ENCODE measurements at regions not wholly inside any gene's neighbourhood (a gene's known extent, or its start where the extent isn't known, plus 50 kb on each side); places are given as distances from the start of the nearest gene placed in this dataset.
"Not testable (repeated sequence)": the region's sequence is repeated elsewhere in the genome, so short reads cannot be mapped to it uniquely, and the experiment has no call there.

DNA sequence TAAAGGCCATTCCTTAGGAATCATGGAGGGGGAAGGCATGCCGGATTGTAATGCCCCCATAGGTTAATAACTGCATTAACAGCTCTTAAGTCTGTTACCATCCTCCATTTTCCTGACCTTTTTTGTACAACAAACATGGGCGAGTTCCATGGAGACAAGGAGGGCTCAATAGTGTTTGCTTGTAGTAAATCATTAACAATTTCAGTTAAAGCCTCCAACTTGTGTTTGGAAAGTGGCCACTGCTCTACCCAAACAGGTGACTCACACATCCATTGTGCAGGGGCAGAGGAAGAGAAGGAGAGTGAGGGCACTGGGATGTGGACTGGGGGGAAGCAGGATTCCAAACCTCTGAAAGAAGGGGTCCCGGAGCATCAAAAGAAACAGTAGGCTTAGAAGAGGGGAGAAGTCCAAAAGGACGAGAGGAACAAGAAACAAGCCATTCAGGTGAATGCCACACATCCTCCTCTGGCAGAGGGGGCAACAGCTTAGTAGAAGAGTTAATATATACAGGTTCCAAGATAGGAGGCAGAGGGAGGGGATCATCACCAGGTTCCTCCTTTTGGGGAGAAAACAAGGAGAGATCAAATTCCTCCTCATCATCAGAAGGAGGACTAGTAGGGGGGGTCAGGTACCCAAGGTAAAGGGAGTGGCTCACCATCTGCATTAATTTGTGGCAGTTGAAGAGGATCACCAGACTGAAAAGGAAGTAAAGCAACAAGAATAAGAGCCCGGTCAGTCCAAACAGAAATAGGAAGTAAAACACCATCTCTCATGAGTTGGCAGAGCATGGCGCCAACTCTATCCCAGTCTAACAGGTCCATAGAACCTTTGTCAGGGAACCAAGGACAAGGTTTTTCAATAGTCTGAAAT lies 189.4 kb upstream of the RAI14 start:
- 37 to 69% (median 57%) methylated on average over 6 of the region's 6 CpGs for WGBS, 3 donors
- not testable (repeated sequence) for H3K27ac ChIP-seq (ENCODE audit: low read depth, low read length)

DNA sequence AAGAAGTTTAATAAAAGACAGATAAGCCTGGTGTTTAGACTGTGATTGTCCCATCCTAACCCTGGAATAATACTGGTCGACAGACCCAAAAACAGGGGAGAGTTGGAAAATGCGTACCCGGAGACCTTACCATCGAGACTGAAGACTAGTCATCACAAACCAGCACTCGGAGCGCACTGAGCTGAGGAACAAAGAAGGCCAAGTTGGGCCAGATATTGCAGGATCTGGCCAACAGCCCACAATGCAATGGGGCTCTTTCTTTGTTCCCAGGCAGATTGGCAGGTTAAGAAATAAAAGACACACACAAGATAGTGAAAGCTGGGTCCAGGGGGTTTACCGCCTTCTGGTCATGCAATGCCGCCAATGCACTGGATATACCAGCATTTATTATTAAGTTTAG lies 188.7 kb upstream of the RAI14 start:
- WGBS, 3 donors: 79 to 83% (median 79%) methylated on average over 8 of the region's 8 CpGs
- no peak overlapping the region for H3K27ac ChIP-seq (ENCODE audit: low read depth, low read length)

DNA sequence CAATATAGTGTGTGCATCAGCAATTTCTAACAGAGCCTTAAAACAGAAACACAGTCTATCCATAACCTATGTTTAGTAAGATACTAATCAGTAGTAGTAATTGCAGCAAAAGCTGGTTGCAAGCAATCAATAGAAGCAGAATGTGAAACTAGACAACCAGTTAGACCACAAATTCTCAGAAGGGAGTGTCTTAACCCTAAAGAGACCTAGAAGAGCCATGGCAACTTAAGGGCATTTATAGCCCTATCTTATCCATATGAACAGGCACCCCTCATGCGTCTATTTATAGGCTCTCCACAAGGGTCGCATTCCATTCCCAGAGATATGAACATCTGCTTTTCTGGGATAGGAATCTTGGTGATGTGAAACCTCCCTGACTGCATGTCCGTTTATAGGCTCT lies 188.1 kb upstream of the RAI14 start:
- not testable (repeated sequence) for H3K27ac ChIP-seq (ENCODE audit: low read depth, low read length)
- WGBS, 3 donors: 51 to 59% (median 53%) methylated on average over 3 of the region's 3 CpGs

DNA sequence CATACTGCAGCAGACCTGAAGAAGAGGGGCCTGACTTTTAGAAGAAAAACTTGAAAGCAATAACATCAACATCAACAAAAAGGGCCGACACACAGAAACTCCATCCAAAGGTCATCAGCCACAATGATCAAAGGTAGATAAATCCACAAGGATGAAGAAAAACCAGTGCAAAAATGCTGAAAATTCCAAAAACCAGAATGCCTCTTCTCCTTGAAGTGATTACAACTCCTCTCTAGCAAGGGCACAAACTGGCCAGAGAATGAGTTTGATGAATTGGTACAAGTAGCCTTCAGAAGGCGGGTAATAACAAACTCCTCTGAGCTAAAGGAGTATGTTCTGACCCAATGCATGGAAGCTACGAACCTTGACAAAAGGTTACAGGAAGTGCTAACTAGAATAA lies 186.2 kb upstream of the RAI14 start:
- WGBS, 3 donors: 69 to 85% (median 83%) methylated on average over 3 of the region's 3 CpGs
- H3K27ac ChIP-seq (ENCODE audit: low read depth, low read length): no peak overlapping the region

DNA sequence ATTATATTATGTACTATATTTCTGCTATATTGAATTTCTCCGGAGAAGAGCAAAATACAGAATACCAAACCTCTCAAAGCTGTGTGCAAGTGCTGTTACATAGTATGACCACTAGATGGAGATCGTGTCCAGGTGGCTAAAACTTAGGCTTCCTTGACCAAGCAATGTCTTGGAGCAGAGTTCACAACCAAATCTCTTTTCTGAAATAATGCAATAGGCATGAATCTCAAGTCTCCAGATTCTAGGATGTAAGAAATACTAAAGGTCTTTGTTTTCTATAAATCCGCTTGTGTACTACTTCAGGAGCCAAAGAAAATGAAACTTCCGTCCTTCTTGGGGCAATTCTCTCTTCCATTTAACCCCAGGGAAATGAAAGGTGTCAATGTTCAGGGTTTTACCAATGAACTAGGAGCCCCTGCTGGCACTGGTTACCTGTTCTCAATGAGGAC lies 181.5 kb upstream of the RAI14 start:
- WGBS, 3 donors: 20 to 39% (median 26%) methylated on average over 4 of the region's 4 CpGs
- H3K27ac ChIP-seq (ENCODE audit: low read depth, low read length): no peak overlapping the region

DNA sequence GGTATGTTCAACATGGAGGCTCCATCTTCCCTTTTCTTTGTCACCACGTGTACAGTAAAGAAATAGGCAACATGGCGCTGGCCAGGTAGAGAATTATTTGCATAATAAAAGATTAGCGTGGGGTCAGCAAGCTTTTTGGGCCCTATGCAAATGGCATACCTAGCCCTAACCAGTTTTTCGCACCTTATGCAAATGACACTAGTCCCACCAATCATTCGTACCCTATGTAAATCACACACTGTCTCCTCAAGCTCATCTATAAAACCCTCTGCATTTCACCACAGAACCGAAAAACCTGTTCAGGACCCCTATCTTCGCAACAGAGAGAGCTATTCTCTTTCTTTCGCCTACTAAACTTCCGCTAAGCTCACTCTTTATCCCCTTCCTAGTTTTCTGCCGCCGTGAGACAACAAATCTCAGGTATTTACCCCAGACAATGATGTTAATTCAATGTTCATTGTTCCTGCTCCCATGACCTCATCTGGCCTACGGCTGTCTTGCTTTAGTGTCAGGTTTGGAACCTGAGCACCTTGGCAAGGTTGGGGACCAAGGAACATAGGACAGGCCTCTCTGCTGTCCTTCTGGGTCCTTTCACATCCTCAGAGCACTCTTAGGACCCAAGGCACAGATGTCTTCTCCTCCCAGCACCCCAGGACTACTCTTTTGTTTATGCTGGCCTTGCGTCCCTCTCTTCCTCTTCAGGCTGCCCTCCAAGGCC lies 180.7 kb upstream of the RAI14 start:
- H3K27ac ChIP-seq (ENCODE audit: low read depth, low read length): no peak overlapping the region
- 83 to 84% (median 83%) methylated on average over 13 of the region's 13 CpGs for WGBS, 3 donors

DNA sequence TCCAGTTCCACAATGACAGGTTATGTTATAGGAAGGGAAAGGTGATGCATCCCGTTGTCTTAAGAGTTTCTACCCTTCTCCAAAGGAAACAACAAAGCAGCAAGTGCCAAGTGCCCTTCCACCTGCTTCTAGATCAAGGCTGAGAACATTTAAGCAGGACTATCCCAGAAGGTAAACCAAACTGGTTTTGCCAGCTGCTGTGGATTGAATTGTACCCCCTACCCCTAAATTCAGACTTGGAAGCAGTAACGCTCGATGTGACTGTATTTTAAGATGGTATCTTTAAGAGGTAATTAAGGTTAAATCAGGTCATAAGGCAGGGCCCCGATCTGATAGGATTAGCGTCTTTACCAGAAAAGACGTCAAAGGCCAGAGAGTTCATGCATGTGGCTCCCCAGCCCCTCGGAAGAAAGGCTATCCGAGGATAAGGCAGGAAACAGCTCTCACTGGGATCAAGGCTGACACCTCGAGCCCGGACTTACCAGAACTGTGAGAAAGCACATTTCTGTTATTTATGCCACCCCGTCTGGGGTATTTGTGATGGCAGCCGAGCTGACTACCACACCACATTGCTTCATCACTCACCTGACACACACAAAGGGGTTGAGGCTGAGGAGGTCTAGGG lies 179.1 kb upstream of the RAI14 start:
- WGBS, 3 donors: 83 to 90% (median 85%) methylated on average over 12 of the region's 12 CpGs

DNA sequence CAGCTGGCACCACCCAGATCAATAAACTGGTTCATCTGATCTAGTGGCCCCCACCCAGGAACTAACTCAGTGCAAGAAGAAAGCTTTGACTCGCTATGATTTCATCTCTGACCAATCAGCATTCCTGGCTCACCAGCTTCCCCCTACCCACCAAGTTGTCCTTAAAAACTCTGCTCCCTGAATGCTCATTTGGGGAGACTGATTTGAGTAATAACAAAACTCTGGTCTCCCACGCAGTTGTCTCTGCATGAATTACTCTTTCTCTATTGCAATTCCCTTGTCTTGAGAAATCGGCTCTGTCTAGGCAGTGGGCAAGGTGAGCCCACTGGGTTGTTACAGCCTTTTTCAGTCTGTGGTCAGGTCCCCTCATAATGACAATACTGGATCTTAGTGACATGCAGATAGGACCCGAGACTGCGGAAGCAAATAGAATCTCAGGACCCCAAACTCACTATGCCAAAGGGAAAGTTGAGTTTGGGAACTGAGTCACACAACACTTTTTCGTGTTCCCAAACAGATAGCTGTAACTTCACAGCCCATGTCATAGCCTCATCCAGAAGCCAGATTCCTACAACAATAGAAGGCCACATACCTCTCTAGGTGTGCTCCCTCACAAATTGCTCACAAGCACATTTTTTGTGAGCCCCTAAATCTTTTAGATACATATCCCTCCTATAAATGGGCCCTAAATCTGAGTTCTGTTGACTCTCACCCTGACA lies 175.2 kb upstream of the RAI14 start:
- 77 to 92% (median 83%) methylated on average over 6 of the region's 6 CpGs for WGBS, 3 donors
- H3K27ac ChIP-seq (ENCODE audit: low read depth, low read length): no peak overlapping the region

More for the DNA sequence above, 179.1 kb upstream of the RAI14 start:
- no peak overlapping the region for H3K27ac ChIP-seq (ENCODE audit: low read depth, low read length)

DNA sequence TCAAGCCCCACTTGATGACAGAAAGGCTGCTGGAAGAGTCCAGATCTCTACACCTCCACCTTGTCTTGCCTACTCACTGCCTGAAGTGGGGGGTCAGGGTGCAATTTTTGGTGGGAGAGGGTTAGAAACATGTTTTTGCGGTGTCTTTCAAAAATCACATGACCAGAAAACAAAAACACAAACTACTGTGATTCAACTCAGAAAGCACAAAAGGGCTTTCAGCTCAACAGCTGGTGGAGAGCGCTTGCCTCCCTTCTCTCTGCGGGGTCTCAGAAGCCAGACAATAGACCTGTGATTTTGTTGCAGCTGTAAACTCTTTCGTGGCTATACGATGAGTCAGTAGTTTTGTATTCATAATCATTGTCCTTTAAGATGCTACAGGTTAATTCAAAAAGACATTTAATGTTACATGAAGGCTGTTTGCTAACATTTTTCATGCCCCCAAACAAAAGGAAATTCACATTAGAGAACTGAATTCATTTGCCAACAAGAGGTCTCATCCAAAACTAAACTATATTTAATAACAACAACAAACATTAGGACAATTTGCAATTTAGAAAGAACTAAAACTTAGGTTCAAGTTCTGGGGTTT lies 172.6 kb upstream of the RAI14 start:
- H3K27ac ChIP-seq (ENCODE audit: low read depth, low read length): no peak overlapping the region
- 64 to 77% (median 71%) methylated on average over 5 of the region's 5 CpGs for WGBS, 3 donors

DNA sequence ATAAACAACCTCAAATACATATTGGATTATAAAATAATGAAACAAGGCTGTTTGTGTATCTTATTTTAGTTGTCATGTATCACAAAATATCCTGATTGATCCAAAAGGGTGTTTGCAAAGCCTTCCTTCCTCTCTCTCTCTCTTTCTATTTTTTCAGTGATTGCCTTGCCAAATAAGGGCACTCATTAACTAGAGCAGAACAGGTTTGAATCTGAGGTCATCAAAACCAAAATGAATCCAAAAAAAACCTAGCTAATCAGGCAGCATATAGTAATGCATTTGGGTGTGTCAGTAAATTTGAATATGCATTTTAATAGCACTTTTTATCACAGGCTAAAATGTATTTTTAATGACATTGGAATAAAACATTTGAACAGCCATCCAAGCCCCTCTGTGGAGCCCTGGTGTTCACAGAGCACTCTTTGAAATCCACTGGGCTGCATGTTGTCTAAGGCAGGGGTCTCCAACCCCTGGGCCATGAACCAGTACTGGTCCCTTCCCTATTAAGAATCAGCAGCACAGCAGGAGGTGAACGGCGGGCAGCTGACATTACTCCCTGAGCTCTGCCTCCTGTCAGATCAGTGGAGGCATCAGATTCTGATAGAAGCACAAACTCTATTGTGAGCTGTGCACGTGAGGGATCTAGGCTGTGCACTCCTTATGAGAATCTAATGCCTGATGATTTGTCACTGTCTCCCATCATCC lies 171.8 kb upstream of the RAI14 start:
- 30 to 76% (median 48%) methylated on average over 3 of the region's 3 CpGs for WGBS, 3 donors
- no peak overlapping the region for H3K27ac ChIP-seq (ENCODE audit: low read depth, low read length)

DNA sequence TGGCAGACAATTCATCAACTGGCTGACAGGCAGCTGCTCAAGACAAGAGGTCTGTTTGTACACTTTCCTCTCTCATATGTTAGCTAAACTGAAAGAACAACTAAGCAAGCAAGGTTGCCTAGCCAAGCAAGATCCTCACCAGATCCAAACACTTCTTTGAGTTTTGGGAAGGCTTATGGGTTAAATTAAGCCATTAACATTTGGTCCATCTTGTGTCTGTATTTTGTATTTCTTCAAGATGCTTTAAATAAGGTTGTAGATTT lies 170.4 kb upstream of the RAI14 start:
- no peak overlapping the region for H3K27ac ChIP-seq (ENCODE audit: low read depth, low read length)

DNA sequence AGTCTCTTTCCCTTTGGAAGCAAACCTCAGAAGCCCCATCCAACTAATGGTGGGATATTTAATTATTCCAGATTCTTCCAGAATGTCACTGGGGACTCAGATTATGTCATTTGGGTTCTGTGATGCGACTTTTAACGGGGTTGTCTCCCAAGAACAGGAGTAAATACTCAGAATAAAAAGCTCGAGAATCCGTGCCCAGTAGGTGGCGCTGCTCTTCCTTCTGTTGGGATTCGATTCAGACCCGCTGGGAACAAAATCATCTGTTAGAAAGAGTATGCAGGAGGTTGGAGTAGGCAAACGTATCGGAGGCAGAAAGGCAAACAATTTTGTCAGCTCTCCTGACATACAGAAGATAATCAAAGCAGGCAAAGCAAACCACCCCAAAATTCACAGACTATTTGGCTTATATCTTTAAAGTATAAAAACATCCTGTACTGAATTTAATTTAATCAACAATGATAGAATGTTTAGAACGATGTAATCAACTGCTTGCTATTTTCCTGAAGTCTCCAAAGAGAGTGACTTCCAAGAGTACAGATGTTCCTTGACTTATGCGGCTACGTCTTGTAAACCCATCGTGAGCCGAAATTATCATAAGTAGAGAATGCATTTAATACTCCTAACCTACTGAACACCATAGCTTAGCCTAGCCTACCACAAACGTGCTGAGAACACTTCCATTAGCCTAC lies 169.8 kb upstream of the RAI14 start:
- no peak overlapping the region for H3K27ac ChIP-seq (ENCODE audit: low read depth, low read length)
- WGBS, 3 donors: 9 to 20% (median 17%) methylated on average over 15 of the region's 15 CpGs

DNA sequence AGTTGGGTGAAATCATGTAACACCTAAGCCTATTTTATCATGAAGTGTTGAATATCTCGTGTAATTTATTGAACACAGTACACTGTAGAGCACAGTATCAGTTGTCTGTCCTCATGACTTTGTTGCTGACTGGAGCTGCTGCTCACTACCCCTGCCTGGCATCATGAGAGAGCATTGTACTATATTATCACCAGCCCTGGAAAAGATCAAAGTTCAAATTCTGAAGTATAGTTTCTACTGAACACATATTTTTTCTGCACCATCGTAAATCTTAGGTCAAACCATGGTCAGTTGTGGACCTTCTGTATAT lies 169.3 kb upstream of the RAI14 start:
- 25 to 46% (median 45%) methylated on average over 2 of the region's 2 CpGs for WGBS, 3 donors

DNA sequence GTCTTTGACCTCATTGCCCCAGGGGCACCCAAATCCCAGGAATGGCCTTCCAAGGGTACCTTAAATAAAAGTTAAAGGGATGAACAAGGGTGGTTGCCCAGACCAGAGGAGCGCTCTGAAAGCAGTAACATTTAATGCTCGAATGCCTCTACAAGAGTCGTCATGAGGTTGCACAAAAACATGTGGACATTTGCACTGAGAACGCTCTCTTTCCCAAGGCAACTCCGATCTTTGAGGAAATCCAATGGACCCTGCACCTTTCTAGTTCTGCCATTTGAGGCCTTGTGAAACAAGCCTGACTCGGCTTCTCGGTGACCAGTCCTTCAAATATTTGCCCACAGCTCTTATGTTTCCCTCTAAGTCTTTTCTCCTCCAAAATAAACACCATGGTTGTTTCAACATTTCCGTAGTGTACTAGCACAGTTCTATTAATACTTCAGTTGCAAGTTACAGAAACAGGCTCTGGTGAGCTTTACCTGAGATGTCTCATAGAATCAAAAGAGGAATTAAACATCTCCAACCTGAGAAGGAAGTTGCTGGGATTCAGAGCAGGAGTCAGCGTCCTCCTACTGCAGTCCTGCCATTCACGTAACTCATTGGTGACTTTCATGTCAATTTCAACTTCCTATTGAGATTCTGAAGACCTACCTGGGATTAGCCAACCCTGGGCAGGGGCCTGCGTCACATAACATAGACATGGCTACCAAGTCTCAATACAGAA lies 168.8 kb upstream of the RAI14 start:
- no peak overlapping the region for H3K27ac ChIP-seq (ENCODE audit: low read depth, low read length)
- WGBS, 3 donors: 50 to 88% (median 83%) methylated on average over 11 of the region's 11 CpGs

More for the DNA sequence above, 169.3 kb upstream of the RAI14 start:
- no peak overlapping the region for H3K27ac ChIP-seq (ENCODE audit: low read depth, low read length)

DNA sequence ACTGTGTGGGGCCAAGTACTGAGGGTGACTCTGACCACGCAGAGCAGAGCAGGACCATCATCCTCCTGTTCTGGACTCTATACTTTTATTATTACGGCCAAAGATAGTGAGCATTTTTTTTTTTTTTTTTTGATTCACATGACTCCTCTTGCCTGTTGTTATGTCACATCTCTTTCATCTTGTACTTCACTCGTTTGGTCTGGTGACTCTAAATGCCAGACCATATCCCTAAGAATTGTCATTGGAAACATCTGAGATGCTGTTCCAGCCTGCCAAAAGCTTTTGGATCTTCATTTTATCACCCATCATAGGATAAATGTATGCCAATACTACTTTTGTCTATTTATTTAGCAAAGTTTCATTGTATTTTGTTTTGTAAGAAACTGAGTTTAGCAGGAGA lies 168.2 kb upstream of the RAI14 start:
- H3K27ac ChIP-seq (ENCODE audit: low read depth, low read length): no peak overlapping the region
- WGBS, 3 donors: 49 to 89% (median 80%) methylated on average over 3 of the region's 3 CpGs

DNA sequence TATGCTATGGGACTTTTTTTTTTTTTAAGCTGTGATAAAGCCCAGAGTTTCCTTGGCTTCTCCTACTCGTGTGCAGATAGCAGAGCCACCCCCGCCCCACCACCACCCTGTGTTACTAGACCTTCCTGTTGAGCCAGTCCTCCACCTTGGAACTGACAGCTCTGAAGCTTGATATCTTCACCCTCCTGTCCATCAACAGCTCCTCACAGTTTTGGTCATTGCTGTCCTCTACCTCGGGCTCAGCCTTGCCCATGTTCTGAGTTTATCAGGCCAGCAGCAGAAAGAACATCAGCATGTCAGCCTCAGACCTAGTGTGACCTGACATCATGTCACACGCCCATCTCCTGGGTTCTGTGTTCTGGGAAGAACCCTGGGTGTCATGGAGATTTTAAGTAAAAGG lies 167.1 kb upstream of the RAI14 start:
- H3K27ac ChIP-seq (ENCODE audit: low read depth, low read length): no peak overlapping the region
- WGBS, 3 donors: 34 to 55% (median 54%) methylated on average over 4 of the region's 4 CpGs
